HG02970 (cell line): ENCODE measurements at regions not wholly inside any gene's neighbourhood (a gene's known extent, or its start where the extent isn't known, plus 50 kb on each side); places are given as distances from the start of the nearest gene placed in this dataset.
"Not testable (repeated sequence)": the region's sequence is repeated elsewhere in the genome, so short reads cannot be mapped to it uniquely, and the experiment has no call there.

Experiments
- ATAC-seq: cut with Tn5 transposase; IDR thresholded peaks from one replicate; pipeline ENCODE4 v1.9.1; 2021; ENCODE audit warnings: mild to moderate bottlenecking, moderate library complexity, moderate number of reproducible peaks; ENCODE audit not compliant: unreplicated experiment, low FRiP score

DNA sequence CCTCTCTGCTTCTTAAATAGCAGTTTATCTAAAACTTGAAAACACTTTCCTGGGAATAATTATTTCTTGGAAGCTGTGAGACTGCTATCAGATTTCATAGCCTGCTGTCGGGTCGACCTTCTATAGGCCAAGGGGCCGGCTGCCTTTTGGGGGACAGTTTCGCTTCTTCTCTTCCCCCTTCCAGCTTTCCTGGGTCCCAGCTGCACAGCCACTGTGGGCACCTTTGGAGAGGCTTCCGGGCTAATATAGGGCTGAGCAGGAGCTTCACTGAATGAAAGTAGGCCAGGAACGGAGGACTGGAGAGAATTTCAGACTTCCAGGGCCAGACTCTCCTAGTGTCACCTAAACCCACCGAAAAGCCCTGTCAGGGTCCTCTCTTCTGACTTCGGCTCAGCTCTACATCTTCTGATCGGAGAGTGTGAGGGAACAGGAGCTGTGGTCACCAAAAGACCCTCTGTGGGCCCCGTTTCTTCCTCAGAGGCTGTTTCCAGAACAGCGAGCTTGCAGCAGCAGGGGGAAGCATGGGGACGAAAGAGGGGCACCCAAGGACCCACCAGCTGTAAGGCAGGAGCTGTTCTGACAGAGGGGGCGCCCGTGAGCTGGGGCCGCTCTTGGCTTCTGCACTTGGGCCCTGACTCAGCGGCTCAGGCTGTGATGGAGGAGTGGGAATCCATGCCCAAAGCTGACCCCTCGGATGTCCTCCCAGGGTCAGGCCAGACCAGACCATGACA is 620.6 kb downstream of the BCOR start:
- no peak for ATAC-seq

DNA sequence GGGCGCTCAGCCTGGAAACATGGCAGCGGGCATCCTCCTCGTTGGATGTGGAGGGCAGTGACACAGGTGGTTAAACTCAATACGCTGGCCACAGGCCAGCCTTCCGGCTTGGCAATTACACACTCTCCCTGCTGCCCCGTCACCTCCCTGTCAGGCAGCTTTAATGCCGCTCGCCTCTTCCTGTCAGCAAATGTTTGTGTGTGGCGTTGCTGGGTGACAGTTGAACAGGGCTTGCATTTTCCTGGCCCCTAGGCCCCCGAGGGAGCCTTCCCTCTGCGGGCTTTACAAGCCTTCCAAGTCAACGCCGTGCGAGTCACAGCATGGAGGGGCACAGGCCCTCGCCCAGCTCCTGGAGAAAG is 620.0 kb downstream of the BCOR start:
- ATAC-seq: no peak

DNA sequence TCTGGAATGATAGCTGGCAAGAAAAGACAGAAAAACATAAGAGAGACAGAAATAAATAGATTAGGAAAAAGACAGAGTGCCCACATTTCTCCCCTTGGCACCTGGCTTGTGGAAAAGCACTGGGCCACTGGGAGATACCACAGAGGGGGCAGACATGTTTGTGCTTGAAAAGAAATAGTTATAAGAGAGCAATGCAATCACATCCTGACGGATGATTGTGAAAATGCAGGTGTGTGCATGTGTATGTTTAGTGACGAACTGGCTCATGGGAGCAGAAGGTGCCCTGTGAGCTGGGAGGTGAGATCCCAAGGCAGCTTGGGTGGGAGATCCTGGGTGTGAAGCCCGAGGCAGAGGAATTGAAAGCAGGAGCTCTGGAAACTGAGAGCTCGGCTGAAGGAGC is 617.9 kb downstream of the BCOR start:
- no peak for ATAC-seq

DNA sequence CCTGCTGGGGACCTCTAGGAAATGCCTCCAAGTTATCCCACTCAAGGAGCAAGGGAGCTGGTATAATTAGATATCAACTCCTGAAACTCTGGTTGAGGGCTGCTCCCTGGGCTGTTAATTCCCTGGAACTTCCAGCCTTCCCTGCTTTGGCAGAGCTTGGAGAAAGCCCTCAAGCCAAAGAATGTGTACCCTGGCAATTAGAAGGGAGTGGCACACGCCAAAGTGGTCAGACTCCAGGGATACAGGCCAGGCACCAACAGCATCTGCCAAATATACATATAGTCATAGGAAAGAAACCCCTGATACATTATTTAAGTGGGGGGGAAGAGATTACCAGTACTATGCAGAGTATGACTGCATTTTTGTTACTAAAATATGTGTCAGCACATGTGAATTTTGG is 616.8 kb downstream of the BCOR start:
- ATAC-seq: no peak

DNA sequence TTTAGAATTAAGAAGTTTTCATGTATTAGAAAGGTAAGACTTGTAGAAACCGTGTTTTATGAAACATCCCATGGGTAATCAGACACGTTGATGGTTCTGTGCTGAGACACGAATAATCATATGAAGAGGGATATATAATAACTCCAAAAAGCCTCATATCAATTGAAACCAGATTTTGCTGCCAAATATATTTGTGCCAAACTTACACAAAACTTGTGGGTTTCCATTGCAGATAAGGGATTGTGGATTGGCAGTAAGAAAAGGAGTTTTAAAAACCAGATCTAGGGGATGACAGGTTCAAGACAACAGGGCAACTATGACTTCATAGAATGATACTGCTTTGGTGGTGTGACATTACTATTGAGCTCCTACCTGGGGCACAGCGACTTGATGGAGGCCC is 616.1 kb downstream of the BCOR start:
- no peak for ATAC-seq

DNA sequence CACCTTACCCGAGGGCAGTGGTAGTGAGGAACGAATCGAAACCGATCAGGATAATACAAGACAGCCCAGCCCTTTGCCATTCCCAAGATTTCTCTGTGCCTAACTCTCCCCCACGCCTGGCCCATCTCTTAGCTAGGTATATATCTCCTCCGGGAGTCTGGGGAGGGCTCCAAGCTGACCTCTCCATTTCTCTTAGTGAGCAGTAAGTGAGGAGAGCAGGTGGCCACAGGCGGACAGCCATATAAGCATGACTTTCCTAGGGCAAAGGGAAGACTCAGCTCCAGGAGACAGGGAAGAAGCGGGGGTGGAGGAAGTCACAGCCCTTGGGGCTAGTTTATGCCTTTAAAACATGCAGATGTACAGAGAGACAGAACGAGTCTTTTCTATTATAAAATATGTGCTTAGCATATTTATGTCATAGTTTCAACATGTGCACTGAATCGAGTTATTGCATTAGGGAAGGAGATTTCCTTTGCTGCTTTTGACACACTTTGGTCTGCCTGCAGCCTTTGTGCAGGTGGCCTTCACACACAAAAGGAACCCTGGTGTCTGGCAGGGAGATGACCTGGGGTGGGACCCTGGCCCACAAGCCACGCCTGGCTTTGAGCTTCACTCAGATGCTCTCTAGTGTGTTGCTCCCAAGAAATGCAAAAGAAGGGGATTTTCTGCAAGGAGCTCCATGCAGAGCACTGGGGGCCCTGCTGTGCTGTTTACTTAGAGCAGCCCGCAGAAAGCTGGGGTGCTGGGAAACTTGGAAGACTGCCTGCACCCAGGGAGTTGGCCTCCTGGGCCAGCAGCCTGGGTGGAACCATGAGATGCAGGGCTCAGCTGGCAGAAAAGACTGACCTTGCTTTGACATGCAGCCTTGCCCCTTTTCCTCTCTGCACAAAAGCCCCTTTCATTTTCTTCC is 613.3 kb downstream of the BCOR start:
- ATAC-seq: no peak

DNA sequence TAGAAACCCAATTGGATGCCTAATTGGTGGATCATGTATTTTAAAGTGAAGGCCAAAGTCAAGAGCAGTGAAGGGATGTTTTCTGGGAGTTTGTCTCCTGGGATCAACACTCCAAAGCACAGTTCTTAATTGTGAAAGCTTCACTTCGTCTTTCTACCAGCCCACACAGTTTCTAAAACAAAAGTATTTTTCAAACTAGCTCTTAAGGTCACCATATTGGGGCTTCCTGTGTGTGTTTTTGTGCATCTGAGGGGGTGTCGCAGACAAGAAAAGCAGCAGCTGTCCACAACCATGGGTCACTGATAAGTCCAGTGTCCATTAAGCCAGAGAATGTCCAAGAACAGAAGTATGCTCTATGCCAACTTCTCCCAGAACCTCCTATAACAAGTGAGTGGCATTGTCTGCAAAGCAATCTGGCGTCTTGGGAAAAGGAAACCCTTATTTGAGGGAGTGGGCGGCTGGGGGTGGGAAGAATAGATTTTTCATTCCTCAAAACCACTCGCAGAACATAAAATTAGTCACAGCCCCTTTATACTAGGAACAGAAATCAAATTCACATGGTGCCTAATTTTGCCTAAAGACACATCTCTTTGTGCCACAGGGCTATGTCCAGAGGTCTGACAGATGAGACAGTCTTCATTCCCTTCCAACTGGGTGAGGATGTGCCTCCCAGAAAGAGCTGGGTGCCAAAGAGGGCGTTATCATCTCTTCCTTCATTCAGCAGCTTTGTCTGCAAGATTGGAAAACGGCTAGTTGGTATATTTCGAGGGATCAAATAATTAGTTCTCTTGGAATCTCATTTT is 610.4 kb downstream of the BCOR start:
- no peak for ATAC-seq

DNA sequence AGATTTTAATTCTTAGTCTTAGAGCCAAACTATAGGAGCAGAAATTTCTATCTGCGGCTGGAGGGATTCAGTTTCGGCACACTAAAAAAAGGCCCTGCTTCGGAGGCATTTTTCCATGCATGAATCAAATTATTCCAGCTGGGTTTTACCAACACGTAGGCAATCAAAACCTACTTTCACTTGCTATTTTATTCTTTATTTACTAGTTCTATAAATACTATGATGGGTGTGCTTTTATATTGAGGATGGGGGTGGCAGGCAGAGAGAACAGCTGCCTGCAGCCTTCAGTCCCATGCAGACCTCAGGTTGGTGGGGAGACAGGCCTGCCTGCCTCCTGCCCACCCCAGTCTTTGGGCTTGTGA is 609.8 kb downstream of the BCOR start:
- no peak for ATAC-seq

DNA sequence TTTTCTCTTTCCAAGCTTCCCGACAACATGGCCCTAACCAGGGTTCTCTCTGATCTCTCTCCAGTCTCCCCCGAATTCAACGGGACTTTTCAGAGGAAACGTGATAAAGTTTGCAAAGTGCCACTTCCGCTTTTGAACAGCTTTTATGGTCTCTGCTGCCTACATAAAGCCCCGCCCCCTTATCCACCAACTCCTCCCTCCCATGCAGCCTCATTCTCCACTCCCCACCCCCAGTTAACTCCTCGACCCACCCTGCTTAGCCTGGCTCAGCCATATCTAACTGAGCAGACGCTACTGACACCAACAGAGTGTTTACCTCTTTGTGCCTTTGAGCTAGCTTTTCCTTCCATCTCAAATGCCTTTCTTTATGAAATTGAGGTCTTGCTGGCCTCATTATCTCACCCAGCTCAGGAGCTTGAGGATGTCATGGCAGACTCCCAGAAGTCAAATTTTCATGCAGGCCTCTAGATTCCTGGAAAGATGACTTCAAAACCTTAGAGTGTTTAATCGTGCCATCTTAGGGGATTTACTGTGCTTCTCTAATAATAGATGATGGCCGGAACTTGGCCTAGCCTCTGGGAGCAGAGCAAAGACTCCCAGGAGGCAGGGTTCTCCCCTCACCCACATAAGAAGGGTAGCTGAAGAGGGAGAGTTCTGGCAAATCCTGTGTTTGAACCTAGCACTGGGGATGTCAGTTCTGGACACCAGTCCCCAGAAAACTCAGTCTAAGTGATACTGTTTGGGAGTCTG is 606.0 kb downstream of the BCOR start:
- ATAC-seq: no peak

DNA sequence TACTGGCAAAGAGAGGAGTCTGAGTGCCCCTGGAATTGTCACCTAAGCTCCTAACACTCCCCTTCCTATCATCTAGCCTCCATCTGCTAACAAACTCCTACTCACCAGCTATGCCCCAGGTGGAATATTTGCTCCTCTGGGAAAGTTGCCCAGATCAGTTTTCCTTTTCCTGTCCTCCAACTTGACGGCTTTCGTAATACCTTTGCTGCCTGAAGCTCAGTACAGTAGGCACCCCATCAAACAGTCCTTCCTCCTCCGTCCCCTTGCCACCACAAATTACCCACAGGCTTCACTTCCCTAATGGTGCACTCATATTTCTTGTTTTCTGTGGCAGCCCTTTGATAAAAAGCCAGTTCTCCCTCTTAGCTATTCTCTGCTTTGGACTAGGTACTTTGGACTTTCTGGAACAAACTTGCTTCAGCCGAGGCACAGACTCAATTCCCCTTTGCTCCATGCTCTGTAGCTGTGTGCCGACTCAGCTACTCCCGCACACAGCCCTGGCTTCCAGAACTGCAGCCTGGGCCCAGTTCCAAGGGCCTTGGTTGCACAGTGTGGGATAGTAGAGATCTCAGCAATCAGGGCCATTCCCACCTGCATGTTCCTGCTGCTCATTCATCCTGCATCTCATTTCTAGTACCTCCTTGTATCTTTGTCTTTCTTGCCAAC is 605.1 kb downstream of the BCOR start:
- ATAC-seq: no peak

DNA sequence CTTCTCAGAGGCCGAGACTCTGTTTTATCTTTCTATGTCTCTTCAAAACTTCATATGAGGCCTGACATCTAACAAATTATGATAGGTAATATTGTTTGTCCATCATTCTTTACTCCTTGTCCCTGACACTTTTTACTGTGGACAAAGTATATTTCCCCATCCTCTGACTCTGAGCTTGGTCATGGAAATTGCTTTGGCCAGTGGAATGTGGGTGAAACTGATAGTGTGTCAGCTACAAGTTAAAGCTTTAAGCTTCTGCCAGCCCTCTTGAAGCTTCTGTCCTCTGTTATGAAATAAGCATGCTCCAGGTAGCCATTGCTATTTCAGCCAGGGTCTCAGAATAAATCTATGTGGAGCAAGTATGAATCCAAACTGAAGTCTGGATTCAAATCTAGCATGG is 604.6 kb downstream of the BCOR start:
- no peak for ATAC-seq

DNA sequence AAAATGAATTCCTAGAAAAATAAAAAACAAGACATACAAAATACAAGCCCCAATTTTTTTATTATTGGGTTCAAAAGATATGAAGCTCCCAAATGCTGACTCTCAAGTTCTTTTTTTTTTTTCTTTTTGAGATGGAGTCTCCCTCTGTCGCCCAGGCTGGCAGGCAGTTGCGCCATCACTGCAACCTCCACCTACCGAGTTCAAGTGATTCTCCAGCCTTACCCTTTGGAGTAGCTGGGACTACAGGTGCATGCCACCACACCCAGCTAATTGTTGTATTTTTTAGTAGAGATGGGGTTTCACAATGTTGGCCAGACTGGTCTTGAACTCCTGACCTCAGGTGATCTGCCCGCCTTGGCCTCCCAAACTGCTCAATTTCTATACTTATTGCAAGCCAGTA is 600.6 kb downstream of the BCOR start:
- not testable (repeated sequence) for ATAC-seq

DNA sequence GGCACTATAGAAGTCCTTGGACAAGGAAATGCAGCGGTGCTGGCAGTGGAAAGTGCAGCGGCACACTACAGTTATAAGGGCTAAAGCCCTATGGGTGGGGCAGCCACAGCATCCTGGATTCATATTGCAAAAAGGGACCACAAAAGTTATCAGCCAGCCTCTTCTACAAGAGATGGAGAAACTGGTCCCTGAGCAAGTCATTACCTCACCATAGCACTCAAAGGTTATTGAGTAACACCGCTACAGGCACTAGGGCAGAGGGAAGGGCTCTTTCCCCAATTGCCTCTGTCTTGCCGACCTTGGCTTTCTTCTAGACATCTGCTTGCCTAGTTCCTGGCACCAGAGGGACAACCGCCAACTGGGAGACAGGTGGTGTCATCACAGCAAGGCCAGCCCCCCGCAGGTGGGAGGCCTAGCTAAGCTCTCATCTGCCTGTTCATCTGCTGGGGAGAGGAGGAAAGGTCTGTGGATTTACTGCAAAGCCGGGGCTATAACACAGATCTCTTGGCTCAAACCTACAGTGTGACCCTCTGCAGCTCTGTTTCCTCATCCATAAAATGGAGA is 600.0 kb downstream of the BCOR start:
- no peak for ATAC-seq

DNA sequence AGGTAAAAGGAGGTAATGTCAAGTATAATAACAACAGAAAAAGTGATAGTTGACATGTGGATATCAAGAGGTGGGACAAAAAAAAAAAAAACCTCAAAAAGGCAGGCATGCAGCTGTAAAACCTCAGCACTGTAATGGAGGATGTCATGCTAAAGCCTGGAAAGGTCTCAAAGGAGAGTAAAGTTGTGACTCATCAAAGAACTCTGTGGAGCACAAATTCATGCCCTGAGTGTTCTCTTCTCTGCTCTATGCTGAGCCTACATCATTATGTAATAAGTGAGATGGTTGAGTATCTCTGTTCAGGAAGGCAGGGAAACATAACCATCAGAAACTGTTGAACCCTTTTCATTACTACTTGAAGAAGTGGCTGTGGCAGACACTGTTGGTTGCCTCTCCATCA is 597.8 kb downstream of the BCOR start:
- no peak for ATAC-seq

DNA sequence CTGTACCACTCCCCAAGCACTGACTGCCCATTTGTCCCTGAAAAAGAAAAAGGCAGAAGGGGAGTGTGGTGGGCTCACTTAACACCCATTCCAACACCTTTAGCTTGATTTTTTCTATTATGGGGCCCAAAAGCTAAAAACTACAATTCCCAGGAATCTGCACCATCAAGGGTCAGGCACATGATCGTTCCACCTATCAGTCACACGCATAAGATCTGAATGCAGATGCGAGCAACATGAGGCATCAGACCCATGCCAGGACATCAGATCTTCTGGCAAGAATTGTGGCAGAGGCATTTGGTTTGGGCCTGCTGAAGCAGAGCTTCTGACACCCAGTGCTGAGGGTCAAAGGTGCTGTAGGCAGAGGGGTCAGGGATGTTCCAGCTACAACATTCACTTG is 595.9 kb downstream of the BCOR start:
- ATAC-seq: no peak

DNA sequence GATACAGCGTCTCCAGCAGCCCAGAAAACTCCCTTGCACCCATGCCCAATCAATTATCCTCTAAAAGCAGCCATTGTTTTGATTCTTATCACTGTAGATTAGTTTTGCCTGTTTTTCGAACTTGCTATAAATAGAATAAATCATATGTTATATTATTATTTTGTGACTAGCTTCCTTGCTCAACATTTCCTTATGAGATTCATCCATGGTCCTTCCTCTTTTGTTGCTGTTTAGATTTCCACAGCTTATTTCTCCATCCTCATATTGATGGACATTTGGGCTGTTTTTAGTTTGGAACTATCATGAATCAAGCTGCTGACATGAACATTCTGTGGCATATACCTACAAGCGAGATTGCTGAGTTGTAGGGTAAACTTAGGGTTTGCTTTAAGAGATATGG is 595.3 kb downstream of the BCOR start:
- no peak for ATAC-seq

DNA sequence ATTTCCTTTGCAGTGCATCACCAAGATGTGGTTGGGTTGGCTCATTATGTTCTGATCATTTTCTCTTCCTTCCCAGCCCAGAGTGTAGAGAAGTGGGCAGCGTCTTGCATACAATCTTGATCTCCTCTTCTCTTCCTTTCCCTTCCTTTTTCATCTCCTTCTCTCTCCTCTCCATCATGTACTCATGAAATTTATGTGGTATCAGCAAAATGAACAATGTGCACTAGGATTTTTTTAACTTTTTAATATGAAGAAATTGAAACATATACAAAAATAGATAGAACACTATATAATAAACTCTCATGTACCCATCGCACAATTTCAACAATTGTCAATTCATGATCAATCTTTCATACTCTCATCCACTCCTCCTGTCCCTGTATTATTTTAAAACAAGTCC is 593.5 kb downstream of the BCOR start:
- ATAC-seq: no peak

DNA sequence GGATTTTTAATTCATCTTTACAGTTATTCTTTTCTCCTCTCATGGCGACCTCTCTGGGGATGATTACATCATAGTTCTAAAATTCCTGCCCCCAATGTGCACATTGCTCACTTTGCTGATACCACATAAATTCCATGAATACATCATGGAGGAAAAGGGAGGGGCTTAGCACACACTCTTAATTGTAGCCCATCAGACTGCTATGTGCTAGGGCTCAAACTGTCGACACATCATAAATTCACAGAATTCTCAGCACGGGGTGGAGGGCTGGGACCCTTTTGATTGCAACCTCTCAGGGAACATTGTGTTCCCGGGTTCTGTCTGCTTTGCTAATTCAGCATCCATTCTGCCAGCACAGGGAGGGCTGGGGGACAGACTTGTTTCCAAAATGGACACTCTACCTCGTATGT is 592.9 kb downstream of the BCOR start:
- ATAC-seq: no peak

DNA sequence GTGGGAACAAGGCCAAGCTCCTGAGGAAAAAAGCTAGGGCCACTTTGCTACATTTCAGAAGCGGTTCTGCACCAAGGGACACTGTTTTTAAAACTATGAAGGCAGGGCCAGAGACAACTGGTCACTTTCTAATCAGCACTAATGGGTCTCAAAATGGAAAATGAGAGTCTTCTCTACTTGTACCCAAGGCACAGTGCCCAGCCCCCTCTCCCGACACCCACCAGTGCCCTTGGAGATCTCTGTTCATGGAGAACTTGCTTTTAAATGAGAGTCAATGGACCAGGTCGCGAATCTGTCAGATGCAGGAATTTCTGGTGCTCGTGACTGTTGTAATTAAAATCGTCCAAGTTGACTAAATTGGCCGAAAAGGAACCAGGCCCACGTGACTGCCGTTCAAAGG is 591.6 kb downstream of the BCOR start:
- ATAC-seq: no peak

DNA sequence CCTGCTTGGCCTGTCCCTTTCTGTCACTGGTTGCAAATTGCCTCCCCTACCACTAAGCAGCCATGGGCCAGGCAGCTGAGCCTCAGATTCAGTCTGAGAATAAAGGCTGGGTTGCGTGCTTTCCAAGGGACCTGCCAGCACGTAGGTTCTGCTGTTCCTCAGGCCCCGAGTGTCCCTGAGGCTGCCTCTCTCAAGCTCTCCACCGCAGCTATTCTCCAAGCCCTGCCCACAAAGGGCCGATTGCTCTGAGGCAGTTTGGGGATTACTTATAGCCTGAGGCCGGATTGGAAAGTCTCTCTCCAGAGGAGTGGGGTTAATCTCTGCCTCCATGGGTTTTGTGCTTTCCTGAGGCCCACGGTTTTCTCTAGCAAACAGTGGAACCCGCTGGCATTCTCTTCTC is 590.7 kb downstream of the BCOR start:
- ATAC-seq: no peak
